ENCODE measurements at regions not wholly inside any gene's neighbourhood (a gene's known extent, or its start where the extent isn't known, plus 50 kb on each side); places are given as distances from the start of the nearest gene placed in this dataset.
"Not testable (repeated sequence)": the region's sequence is repeated elsewhere in the genome, so short reads cannot be mapped to it uniquely, and the experiment has no call there.

GRCh38 chr2:67132441-67132940, 264.6 kb upstream of the ETAA1 start:
- DNase-seq, result not testable (repeated sequence)

GRCh38 chr2:67135208-67135607, 261.9 kb upstream of the ETAA1 start:
- DNase-seq, result no peak

- DNase-seq, result no peak
Observed at GRCh38 chr2:67137699-67138098, 259.4 kb upstream of the ETAA1 start.

- no peak for DNase-seq
Observed at GRCh38 chr2:67142071-67142470, 255.1 kb upstream of the ETAA1 start.

GRCh38 chr2:67142741-67143140, 254.4 kb upstream of the ETAA1 start:
- no peak for DNase-seq

- DNase-seq, result no peak
Observed at GRCh38 chr2:67145851-67146250, 251.3 kb upstream of the ETAA1 start.

- no peak for DNase-seq
Observed at GRCh38 chr2:67156796-67157195, 240.3 kb upstream of the ETAA1 start.

- no peak for DNase-seq
Observed at GRCh38 chr2:67158718-67159117, 238.4 kb upstream of the ETAA1 start.

- no peak for DNase-seq
Observed at GRCh38 chr2:67159929-67160328, 237.2 kb upstream of the ETAA1 start.

- no peak for DNase-seq
Observed at GRCh38 chr2:67164771-67165522, 232.2 kb upstream of the ETAA1 start.

GRCh38 chr2:67165523-67165990, 231.6 kb upstream of the ETAA1 start:
- DNase-seq, result no peak

GRCh38 chr2:67166511-67166910, 230.6 kb upstream of the ETAA1 start:
- not testable (repeated sequence) for DNase-seq

GRCh38 chr2:67169417-67170140, 227.6 kb upstream of the ETAA1 start:
- DNase-seq, result no peak

- no peak for DNase-seq
Observed at GRCh38 chr2:67179526-67179925, 217.6 kb upstream of the ETAA1 start.

- DNase-seq, result no peak
Observed at GRCh38 chr2:67180841-67181240, 216.3 kb upstream of the ETAA1 start.

- no peak for DNase-seq
Observed at GRCh38 chr2:67182884-67183283, 214.2 kb upstream of the ETAA1 start.

GRCh38 chr2:67186326-67186725, 210.8 kb upstream of the ETAA1 start:
- no peak for DNase-seq

- DNase-seq, result no peak
Observed at GRCh38 chr2:67186871-67187270, 210.3 kb upstream of the ETAA1 start.

GRCh38 chr2:67195327-67195726, 201.8 kb upstream of the ETAA1 start:
- DNase-seq, result not testable (repeated sequence)

GRCh38 chr2:67201521-67201920, 195.6 kb upstream of the ETAA1 start:
- DNase-seq, result no peak

- no peak for DNase-seq
Observed at GRCh38 chr2:67204349-67204748, 192.8 kb upstream of the ETAA1 start.

- no peak for DNase-seq
Observed at GRCh38 chr2:67208887-67209500, 188.1 kb upstream of the ETAA1 start.

- DNase-seq, result no peak
Observed at GRCh38 chr2:67210430-67210829, 186.7 kb upstream of the ETAA1 start.

- DNase-seq, result no peak
Observed at GRCh38 chr2:67212203-67212602, 184.9 kb upstream of the ETAA1 start.
